HG03196 (cell line): ENCODE measurements at regions not wholly inside any gene's neighbourhood (a gene's known extent, or its start where the extent isn't known, plus 50 kb on each side); places are given as distances from the start of the nearest gene placed in this dataset.

Experiments used
- ATAC-seq: cut with Tn5 transposase; IDR thresholded peaks from one replicate; pipeline ENCODE4 v1.9.1; 2021; ENCODE audit not compliant: unreplicated experiment

GRCh38 chr3:178001670-178002101, 534.5 kb upstream of the KCNMB2 start:
- peak; percentile 86 for ATAC-seq

- ATAC-seq, result no peak
Measured at GRCh38 chr3:178002113-178002512, 534.1 kb upstream of the KCNMB2 start.

DNA sequence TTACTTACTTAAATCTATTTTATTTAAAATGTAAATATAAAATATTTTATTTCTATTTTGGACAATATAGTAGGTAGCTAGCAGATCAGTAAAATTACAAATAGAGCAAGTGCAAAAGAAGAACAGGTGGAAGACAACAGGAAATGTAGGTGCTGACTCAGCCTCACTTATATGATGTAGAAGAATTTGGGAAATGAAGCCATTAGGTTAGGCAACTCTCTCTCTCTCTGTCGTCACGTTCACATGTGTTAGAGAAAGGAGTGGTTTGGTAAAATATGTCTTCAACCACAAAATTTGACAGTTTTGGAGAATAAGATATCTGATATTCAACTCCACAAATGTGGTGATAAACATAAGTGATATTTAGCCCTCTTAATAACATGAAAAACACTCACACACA, 532.5 kb upstream of the KCNMB2 start:
- ATAC-seq, result no peak

- no peak for ATAC-seq
Measured at GRCh38 chr3:178005961-178006360, 530.3 kb upstream of the KCNMB2 start.

- ATAC-seq, result no peak
Measured at GRCh38 chr3:178010306-178010705, 525.9 kb upstream of the KCNMB2 start.

- ATAC-seq, result no peak
Measured at GRCh38 chr3:178019645-178020044, 516.6 kb upstream of the KCNMB2 start.

DNA sequence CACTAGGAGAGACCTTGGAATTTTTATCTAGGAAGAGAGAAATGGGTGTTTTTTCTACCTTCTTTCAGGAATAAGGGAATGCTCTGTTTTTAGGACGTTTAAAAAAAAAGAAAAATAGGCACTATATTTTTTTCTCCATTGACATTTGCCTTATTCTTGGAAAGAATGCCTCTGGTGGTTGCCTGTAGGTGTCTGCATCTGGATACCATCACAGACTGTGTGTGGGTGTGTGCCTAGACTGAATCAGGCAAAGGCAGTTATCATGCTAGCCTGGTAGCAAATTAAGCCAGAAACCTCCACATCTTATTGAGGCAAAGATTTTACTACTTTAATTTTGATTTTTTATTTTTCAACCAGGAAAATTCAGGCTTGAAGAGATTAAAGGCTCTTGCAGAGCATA, 513.6 kb upstream of the KCNMB2 start:
- ATAC-seq, result no peak

DNA sequence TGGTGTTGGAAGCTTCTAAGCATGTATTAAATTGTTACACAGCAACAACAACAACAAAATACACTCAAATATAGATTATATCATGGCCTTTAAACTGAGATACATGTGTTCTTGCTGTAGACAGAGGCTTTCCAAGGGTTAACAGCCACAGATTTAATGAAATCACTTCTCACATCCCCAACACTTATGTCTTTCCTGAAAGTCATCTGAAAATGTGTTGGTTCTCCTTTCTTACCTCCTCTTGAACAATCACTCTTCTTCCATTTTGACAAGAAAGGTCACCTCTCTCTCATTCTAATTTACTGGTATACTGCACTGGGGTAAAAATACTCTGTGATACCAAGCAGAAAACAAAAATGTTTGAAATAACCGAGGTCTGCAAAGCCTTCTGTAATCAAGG, 507.3 kb upstream of the KCNMB2 start:
- ATAC-seq, result no peak

GRCh38 chr3:178036451-178037144, 499.6 kb upstream of the KCNMB2 start:
- ATAC-seq, result no peak

- ATAC-seq, result no peak
Measured at GRCh38 chr3:178041931-178042330, 494.3 kb upstream of the KCNMB2 start.

DNA sequence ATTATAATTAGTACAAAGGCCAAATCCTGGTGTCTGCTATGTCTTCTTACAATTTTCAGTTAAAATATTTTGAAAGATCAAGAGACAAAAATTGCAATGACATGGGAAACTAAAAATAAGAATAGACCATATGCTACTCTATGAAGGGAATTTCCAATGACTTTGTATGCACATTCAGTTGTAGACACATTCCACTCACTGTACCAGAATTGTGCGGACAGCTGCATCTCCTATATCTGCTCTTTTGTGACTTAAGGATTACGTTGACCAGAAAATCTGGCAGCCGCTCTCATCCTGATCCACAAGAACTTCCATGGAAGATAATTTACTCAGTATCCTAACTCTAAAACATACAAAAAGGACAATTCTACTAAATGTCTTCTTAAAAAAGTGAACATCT, 493.9 kb upstream of the KCNMB2 start:
- no peak for ATAC-seq

DNA sequence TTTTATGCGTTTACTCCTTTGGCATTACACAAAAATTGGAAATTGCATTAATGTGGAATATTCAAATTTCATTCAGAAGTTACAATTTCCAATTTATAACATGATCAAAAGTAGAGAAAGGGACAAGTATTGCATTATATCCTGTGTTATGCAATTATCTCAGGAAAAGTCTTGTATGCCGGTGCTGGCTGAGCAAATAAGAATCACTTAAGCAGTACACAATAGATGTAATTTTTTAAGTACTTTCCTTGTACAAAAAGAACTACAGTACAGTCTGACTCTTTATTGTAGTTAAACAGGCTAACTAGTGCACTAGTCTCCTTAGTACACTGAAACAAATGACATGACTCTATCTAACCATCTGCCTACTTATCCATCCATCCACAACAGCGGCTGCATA, 493.2 kb upstream of the KCNMB2 start:
- ATAC-seq, result no peak

DNA sequence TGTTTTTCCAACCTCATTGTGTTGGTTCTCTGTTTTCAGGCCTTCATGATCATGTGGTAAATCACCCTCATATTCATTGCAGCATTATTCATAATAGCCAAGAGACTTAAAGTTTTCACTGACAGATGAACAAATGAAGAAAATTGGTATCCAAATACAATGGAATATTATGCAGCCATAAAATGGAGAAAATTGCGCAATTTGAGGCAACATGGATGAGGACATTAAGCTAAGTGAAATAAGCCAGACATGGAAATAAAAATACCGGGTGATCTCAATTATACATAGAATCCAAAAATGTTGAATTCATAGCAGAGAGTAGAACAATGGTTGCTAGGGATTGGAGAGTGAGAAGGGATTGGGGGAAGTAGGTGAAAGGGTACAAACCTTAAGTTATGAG, 491.9 kb upstream of the KCNMB2 start:
- ATAC-seq, result no peak

GRCh38 chr3:178047496-178047895, 488.7 kb upstream of the KCNMB2 start:
- no peak for ATAC-seq

- ATAC-seq, result no peak
Measured at GRCh38 chr3:178048768-178049167, 487.5 kb upstream of the KCNMB2 start.

- ATAC-seq, result no peak
Measured at GRCh38 chr3:178054471-178054870, 481.8 kb upstream of the KCNMB2 start.

- no peak for ATAC-seq
Measured at GRCh38 chr3:178055939-178056338, 480.3 kb upstream of the KCNMB2 start.

DNA sequence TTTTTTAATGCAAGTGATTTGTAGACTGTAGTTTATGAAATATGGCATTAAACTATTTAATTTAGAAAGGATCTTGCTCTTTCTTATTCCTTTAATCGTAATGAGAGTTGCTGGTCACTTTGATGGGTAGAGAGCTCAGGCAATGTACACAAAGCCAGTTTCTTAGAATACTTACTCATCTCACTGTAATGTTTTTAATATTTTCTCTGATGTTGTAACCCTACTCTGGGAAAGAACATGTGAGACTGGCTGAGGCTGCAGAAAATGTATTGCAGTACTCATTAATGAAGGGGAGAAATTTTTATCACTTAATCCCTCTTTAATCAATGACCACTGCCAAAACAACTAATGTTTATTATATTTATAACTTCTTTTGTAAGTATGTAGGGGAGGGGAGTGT, 479.4 kb upstream of the KCNMB2 start:
- ATAC-seq, result no peak

GRCh38 chr3:178058629-178059028, 477.6 kb upstream of the KCNMB2 start:
- no peak for ATAC-seq

DNA sequence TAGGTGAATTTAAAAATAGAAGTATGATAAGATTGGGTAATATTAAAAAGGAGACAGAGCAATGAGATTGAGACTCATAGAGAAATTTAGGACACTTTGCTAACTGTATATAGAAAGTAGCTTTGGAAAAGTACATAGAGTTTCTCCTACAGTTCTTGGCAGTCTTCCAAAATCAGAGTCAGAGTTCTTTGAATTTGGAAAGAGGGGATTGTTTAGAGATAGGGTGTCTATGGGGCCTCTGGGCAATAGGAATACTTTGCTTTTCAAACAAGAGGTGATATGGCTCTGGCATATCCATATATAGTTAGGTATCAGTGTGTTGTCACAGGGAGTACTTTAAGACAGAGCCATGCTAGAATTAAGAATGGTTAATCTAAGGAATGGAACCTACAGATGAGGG, 477.1 kb upstream of the KCNMB2 start:
- ATAC-seq, result no peak

GRCh38 chr3:178059836-178060235, 476.4 kb upstream of the KCNMB2 start:
- ATAC-seq, result no peak

GRCh38 chr3:178060407-178060806, 475.8 kb upstream of the KCNMB2 start:
- ATAC-seq, result no peak

DNA sequence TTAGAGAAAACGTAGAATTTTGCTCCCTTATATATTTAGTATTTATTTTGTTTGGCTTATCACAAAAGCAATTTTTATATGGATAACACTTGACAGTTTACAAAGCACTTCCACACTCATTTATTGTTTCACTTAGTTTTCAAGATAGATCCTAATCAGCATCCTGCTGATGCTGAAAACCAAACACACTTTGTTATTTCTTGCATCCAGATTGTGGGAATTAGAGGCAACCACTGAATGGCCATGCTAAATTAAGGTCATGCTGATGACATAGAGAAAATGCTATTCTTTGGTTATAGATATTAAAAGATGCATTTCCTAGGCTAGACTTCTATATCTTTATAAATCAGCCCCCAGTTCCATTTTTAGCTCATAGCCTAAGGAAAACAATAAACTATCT, 474.1 kb upstream of the KCNMB2 start:
- ATAC-seq, result no peak
